ENCODE measurements at regions not wholly inside any gene's neighbourhood (a gene's known extent, or its start where the extent isn't known, plus 50 kb on each side); places are given as distances from the start of the nearest gene placed in this dataset.

DNA sequence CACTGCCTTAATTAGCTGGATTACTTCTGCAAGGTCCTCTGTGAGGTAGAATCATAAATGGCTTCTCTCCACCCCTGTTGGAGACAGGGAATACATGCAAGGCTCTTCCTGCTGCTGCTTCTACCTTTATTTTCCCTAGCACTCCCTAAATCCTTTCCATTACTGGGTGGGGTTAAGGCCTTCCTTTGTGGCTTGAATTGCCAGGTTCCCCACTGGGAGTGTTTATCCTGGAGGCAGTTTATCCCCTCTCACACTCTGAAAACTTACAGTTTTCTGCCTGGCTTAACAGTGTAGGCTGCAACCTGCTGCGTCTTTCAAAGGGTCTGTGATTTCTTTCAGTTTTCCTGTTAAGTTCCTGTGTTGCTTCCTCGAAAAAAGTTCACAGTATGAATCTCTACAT is 1062.3 kb upstream of the CRIM1 start:
- no peaks in the 10 kb centered on the region for H3K27me3 ChIP-seq (replicated peaks; ENCODE audit: control insufficient read depth, insufficient read depth, low read length)
- Mint-ChIP-seq H3K4me1 (ENCODE audit: low read depth, unreplicated experiment) (no peaks in the 10 kb centered on the region), H3K27me3 (ENCODE audit: insufficient read depth, unreplicated experiment) (no peaks in the 10 kb centered on the region), H3K9me3 (ENCODE audit: unreplicated experiment) (no peaks in the 10 kb centered on the region), H3K4me3 (ENCODE audit: unreplicated experiment) (no peak overlapping the region), H3K36me3 (ENCODE audit: insufficient read depth, unreplicated experiment) (peaks cover 4% of the 10 kb centered on the region), H3K27ac (ENCODE audit: unreplicated experiment) (no peak overlapping the region)
- BruUV-seq (replicated peaks): no TSS peak
- CTCF ChIA-PET: no interaction called here
- intact Hi-C loops (cut with micrococcal nuclease; ENCODE audit: unreplicated experiment): no loop called here
- no peak for DNase-seq
- no peaks in the 10 kb centered on the region for H3K36me3 ChIP-seq (ENCODE audit: control insufficient read depth, insufficient read depth, low read length)
- no peak overlapping the region for H3K4me3 ChIP-seq (ENCODE audit: low read depth, low read length)
- POLR2A ChIA-PET: no interaction called here
- TF ChIP-seq CTCF (IDR thresholded peaks at IDR 0.05; ENCODE audit: insufficient read depth in 1 of 2, low read depth in 1 of 2, low read length in 1 of 2, severe bottlenecking in 1 of 2, unreplicated experiment in 1 of 2): no peak
- H3K9me3 ChIP-seq: no peaks in the 10 kb centered on the region
- H3K4me1 ChIP-seq: no peaks in the 10 kb centered on the region

DNA sequence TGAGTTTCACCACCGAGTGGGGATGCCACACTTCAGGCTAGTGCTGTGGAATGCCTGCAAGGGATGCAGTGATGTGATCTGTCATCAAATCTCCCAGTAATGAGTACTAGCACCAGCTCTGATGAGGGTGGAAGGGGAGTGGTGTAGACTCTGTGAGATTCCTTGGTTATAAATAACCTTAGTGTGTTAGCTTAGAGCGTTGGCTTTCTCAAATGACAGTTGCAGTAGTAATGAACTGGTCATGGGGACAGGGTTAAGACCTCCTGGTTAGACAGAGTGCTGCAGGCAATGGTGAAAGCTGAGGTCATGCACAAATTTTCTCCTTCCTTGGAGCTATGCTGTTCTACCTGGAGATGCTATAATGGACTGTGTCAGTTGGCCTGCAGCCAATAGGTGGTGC is 1063.4 kb upstream of the CRIM1 start:
- DNase-seq: no peak
- peaks cover 4% of the 10 kb centered on the region for H3K36me3 Mint-ChIP-seq (ENCODE audit: insufficient read depth, unreplicated experiment)
- ChIA-PET POLR2A (no interaction called here), CTCF (interaction anchor here (0.6 kb wide), 1 partner anchor 208 kb away, joined by 8 read pairs; no protein-coding TSS in a partner anchor)
- H3K36me3 ChIP-seq (ENCODE audit: control insufficient read depth, insufficient read depth, low read length): no peaks in the 10 kb centered on the region
- H3K4me3 Mint-ChIP-seq (ENCODE audit: unreplicated experiment): no peak overlapping the region
- no peak overlapping the region for H3K4me3 ChIP-seq (ENCODE audit: low read depth, low read length)
- no TSS peak for BruUV-seq (replicated peaks)
- no peaks in the 10 kb centered on the region for H3K27me3 ChIP-seq (replicated peaks; ENCODE audit: control insufficient read depth, insufficient read depth, low read length)
- no peaks in the 10 kb centered on the region for H3K4me1 Mint-ChIP-seq (ENCODE audit: low read depth, unreplicated experiment)
- no peaks in the 10 kb centered on the region for H3K27me3 Mint-ChIP-seq (ENCODE audit: insufficient read depth, unreplicated experiment)
- no peak for TF ChIP-seq CTCF (IDR thresholded peaks at IDR 0.05; ENCODE audit: insufficient read depth in 1 of 2, low read depth in 1 of 2, low read length in 1 of 2, severe bottlenecking in 1 of 2, unreplicated experiment in 1 of 2)
- no peaks in the 10 kb centered on the region for H3K9me3 Mint-ChIP-seq (ENCODE audit: unreplicated experiment)
- intact Hi-C loops (cut with micrococcal nuclease; ENCODE audit: unreplicated experiment): no loop called here
- no peak overlapping the region for H3K27ac Mint-ChIP-seq (ENCODE audit: unreplicated experiment)
- H3K4me1 ChIP-seq: no peaks in the 10 kb centered on the region
- H3K9me3 ChIP-seq: no peaks in the 10 kb centered on the region

DNA sequence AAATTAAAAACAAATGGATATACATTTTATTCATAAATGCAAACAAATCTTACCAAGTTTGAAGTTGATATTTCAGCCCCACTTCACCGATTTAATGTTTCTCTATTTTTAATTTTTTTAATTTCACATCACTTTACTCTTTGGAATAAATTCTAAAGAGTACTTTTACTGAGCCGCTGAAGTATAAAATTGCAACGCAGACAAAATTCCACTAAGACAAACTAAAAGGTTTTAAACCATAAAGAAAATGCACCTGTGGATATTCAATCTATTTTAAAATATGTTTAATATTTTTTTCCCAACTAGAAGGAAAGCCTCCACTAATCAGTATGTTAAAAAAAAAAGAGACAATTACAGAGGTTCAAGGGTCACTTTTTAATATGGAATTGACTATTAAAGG is 1073.9 kb upstream of the CRIM1 start:
- ChIA-PET POLR2A (no interaction called here), CTCF (no interaction called here)
- no peak for DNase-seq

More for the DNA sequence above, 1073.9 kb upstream of the CRIM1 start:
- H3K4me3 Mint-ChIP-seq (ENCODE audit: unreplicated experiment): no peak overlapping the region
- TF ChIP-seq CTCF (IDR thresholded peaks at IDR 0.05; ENCODE audit: insufficient read depth in 1 of 2, low read depth in 1 of 2, low read length in 1 of 2, severe bottlenecking in 1 of 2, unreplicated experiment in 1 of 2): no peak
- H3K36me3 Mint-ChIP-seq (ENCODE audit: insufficient read depth, unreplicated experiment): no peaks in the 10 kb centered on the region
- H3K9me3 Mint-ChIP-seq (ENCODE audit: unreplicated experiment): no peaks in the 10 kb centered on the region
- no peak overlapping the region for H3K4me3 ChIP-seq (ENCODE audit: low read depth, low read length)
- no peaks in the 10 kb centered on the region for H3K27me3 Mint-ChIP-seq (ENCODE audit: insufficient read depth, unreplicated experiment)
- intact Hi-C loops (cut with micrococcal nuclease; ENCODE audit: unreplicated experiment): no loop called here
- no peaks in the 10 kb centered on the region for H3K9me3 ChIP-seq
- no TSS peak for BruUV-seq (replicated peaks)
- H3K4me1 ChIP-seq: no peaks in the 10 kb centered on the region
- H3K4me1 Mint-ChIP-seq (ENCODE audit: low read depth, unreplicated experiment): no peaks in the 10 kb centered on the region
- H3K27ac Mint-ChIP-seq (ENCODE audit: unreplicated experiment): no peak overlapping the region
- no peaks in the 10 kb centered on the region for H3K27me3 ChIP-seq (replicated peaks; ENCODE audit: control insufficient read depth, insufficient read depth, low read length)
- no peaks in the 10 kb centered on the region for H3K36me3 ChIP-seq (ENCODE audit: control insufficient read depth, insufficient read depth, low read length)

All from Caco-2 (cell line).